Endodermal cell (in vitro differentiated cells): ENCODE measurements at regions not wholly inside any gene's neighbourhood (a gene's known extent, or its start where the extent isn't known, plus 50 kb on each side); places are given as distances from the start of the nearest gene placed in this dataset.
A peak's percentile ranks its signal among the peaks of the same experiment; 100 is the strongest.

Experiments used
- DNase-seq: peaks from one replicate; pipeline ENCODE4 v3.0.0-alpha.2; 2017
- H3K27ac ChIP-seq: 2 replicates; pipeline ENCODE4 v1.5.1; 2013; ENCODE audit warnings: mild to moderate bottlenecking, low read depth, low read length, moderate library complexity
- H3K27me3 ChIP-seq: 2 replicates; pipeline ENCODE4 v1.6.1; 2013; ENCODE audit warnings: mild to moderate bottlenecking, low read length, moderate library complexity; ENCODE audit not compliant: insufficient read depth, control insufficient read depth, poor library complexity, severe bottlenecking
- H3K36me3 ChIP-seq: 2 replicates; pipeline ENCODE4 v1.7.0; 2013; ENCODE audit warnings: mild to moderate bottlenecking, low read length, moderate library complexity; ENCODE audit not compliant: control insufficient read depth, insufficient read depth
- H3K4me1 ChIP-seq: one replicate; pipeline ENCODE4 v1.7.0; 2013; ENCODE audit warnings: low read length; ENCODE audit not compliant: control insufficient read depth, insufficient read depth
- H3K4me3 ChIP-seq: 2 replicates; pipeline ENCODE4 v1.5.1; 2013; ENCODE audit warnings: mild to moderate bottlenecking, low read length, moderate library complexity
- H3K9ac ChIP-seq: 2 replicates; pipeline ENCODE4 v1.6.1; 2013; ENCODE audit warnings: mild to moderate bottlenecking, low read length, moderate library complexity; ENCODE audit not compliant: poor library complexity, severe bottlenecking; ENCODE audit errors: extremely low read depth
- H3K9me3 ChIP-seq: 2 replicates; pipeline ENCODE4 v1.6.1; 2013; ENCODE audit warnings: mild to moderate bottlenecking, low read length, moderate library complexity; ENCODE audit not compliant: control insufficient read depth
- H3K27ac Mint-ChIP-seq: 2 replicates; pipeline ENCODE4 v1.8.0; 2020; ENCODE audit warnings: mixed read lengths
- H3K27me3 Mint-ChIP-seq: 2 replicates; pipeline ENCODE4 v1.8.0; 2021; ENCODE audit warnings: mild to moderate bottlenecking, mixed read lengths; ENCODE audit not compliant: insufficient read depth
- H3K36me3 Mint-ChIP-seq: 2 replicates; pipeline ENCODE4 v1.8.0; 2020; ENCODE audit warnings: low read depth, mixed read lengths
- H3K4me1 Mint-ChIP-seq: 2 replicates; pipeline ENCODE4 v1.8.0; 2020; ENCODE audit warnings: mixed read lengths
- H3K4me3 Mint-ChIP-seq: 2 replicates; pipeline ENCODE4 v1.8.0; 2020; ENCODE audit warnings: mild to moderate bottlenecking, moderate library complexity, mixed read lengths
- H3K9me3 Mint-ChIP-seq: 2 replicates; pipeline ENCODE4 v1.8.0; 2020; ENCODE audit warnings: mild to moderate bottlenecking, mixed read lengths
- WGBS, 2 experiments: methylation state at CpG; one replicate each; pipeline versions ENCODE4 v1.1.5 to v1.1.7; 2013; ENCODE audit warnings: missing lambda C conversion rate in 2 of 2, mixed read lengths in 1 of 2; ENCODE audit not compliant: insufficient coverage in 1 of 2, insufficient read length in 1 of 2; 5-methylcytosine and 5-hydroxymethylcytosine counted together
- TF ChIP-seq, protein P1 (sequence below): fragments of 200-600 bp; sonication (generic); conservative IDR thresholded peaks from 2 replicates; pipeline ENCODE4 v1.5.0; 2021; ENCODE audit warnings: antibody characterized with exemption, mild to moderate bottlenecking

DNA sequence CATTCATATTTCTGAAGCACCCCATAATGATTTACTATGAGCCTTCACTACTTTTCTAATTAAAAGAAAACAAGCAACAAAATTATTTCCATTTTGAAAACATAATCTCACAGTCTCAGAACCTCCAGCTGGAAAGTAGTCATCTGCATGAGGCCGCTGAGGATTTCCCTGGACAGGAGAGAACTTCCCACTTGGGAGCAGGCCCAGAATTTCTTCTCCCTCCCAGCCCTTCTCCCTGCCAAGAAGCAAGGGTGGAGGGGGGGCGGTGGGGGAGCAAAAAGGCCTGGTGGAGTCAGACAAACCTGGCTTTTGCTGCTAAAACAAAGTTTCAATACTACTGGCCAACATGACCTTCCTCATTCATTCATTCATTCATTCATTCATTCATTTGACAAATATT is 167.3 kb downstream of the PJA1 start:
- H3K27ac Mint-ChIP-seq, result no peak overlapping the region
- peaks cover 4% of the 10 kb centered on the region for H3K4me1 Mint-ChIP-seq
- H3K4me3 Mint-ChIP-seq, result no peak overlapping the region
- Histone ChIP-seq H3K4me3 (no peak overlapping the region), H3K36me3 (no peaks in the 10 kb centered on the region), H3K4me1 (peaks cover 3% of the 10 kb centered on the region), H3K9me3 (no peaks in the 10 kb centered on the region), H3K27me3 (no peaks in the 10 kb centered on the region), H3K27ac (no peak overlapping the region), H3K9ac (no peak overlapping the region)
- H3K36me3 Mint-ChIP-seq, result no peaks in the 10 kb centered on the region
- 92% methylated on average over 2 of the region's 2 CpGs; no CpG with 5 or more reads in 1 of the 2 experiments for WGBS, 2 experiments
- H3K27me3 Mint-ChIP-seq, result no peaks in the 10 kb centered on the region
- peaks cover 42% of the 10 kb centered on the region for H3K9me3 Mint-ChIP-seq
- TF ChIP-seq, protein P1, sequence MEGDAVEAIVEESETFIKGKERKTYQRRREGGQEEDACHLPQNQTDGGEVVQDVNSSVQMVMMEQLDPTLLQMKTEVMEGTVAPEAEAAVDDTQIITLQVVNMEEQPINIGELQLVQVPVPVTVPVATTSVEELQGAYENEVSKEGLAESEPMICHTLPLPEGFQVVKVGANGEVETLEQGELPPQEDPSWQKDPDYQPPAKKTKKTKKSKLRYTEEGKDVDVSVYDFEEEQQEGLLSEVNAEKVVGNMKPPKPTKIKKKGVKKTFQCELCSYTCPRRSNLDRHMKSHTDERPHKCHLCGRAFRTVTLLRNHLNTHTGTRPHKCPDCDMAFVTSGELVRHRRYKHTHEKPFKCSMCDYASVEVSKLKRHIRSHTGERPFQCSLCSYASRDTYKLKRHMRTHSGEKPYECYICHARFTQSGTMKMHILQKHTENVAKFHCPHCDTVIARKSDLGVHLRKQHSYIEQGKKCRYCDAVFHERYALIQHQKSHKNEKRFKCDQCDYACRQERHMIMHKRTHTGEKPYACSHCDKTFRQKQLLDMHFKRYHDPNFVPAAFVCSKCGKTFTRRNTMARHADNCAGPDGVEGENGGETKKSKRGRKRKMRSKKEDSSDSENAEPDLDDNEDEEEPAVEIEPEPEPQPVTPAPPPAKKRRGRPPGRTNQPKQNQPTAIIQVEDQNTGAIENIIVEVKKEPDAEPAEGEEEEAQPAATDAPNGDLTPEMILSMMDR, result no peak
- DNase-seq, result no peak

DNA sequence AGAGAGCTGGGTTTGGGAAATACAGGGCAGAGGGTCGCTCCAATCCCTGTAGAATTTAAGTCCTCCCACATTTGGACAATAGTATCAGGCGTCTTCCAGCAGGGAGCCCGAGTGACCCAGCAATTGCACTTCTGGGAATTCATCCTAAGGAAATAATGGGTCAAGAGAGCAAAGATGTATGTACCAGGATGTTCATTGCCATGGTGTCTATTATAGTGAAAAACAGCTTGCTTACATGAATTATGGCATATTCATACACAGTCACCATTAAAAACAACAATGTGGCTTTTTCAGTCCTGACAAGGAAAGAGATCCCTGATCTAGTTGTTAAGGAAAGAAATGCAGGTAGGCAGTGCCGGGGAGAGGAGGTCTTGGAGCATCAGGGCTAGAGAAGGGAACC is 167.7 kb downstream of the PJA1 start:
- Mint-ChIP-seq H3K4me3 (no peak overlapping the region), H3K4me1 (peaks cover 4% of the 10 kb centered on the region), H3K27me3 (no peaks in the 10 kb centered on the region), H3K27ac (no peak overlapping the region), H3K36me3 (no peaks in the 10 kb centered on the region), H3K9me3 (peaks cover 42% of the 10 kb centered on the region)
- DNase-seq, result no peak
- Histone ChIP-seq H3K4me3 (no peak overlapping the region), H3K9me3 (no peaks in the 10 kb centered on the region), H3K27me3 (no peaks in the 10 kb centered on the region), H3K9ac (no peak overlapping the region), H3K27ac (no peak overlapping the region), H3K36me3 (no peaks in the 10 kb centered on the region), H3K4me1 (peaks cover 3% of the 10 kb centered on the region)
- TF ChIP-seq, protein P1, result no peak
- WGBS, 2 experiments, result 92 to 94% methylated on average over 2 to 4 of the region's 4 CpGs

DNA sequence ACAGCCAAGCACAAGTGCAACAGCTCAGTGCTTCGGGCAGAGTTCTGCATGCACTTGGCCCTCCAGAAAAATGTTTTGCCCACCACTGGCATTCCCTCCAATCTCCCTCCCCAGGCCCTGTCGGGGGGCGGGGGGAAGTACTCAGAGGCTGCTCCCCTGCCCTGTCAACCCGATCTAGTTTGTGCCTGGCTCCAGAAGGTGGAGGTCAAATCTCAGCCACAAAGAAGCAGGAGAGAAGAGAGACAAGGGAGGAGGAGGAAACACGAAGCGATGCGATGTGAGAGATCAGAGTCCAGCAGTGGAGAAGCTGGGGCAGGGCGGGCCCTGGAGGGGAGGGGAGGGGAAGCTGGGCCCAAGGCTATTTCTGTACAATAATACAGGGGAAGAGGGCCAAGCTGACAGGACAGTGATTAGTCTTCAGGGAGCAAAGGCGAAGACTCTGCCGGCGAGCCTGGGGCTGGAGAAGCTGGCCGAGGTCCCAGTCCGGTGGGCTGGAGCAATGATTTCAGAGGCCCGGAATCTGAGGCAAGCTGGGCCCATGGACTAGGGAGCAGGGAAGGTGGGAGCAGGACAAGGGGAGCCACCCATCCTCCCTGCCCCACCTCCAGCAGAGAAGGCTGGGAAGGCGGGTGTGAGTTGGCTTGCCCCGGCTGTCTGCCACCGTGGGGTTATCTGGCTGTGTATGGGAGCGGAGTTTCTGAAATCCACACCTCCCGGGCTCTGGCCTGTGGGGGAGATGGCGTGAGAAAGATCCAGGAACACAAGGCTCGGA is 167.1 kb downstream of the EFNB1 start:
- no peak overlapping the region for H3K4me3 ChIP-seq
- no peaks in the 10 kb centered on the region for H3K9me3 ChIP-seq
- no peaks in the 10 kb centered on the region for H3K36me3 ChIP-seq
- H3K4me3 Mint-ChIP-seq, result no peak overlapping the region
- peaks cover 41% of the 10 kb centered on the region for H3K9me3 Mint-ChIP-seq
- peak; percentile 33 for DNase-seq
- H3K9ac ChIP-seq, result no peak overlapping the region
- no peak overlapping the region for H3K27ac Mint-ChIP-seq
- WGBS, 2 experiments, result 88 to 89% methylated on average over 5 to 21 of the region's 21 CpGs
- no peak overlapping the region for H3K27ac ChIP-seq
- H3K27me3 ChIP-seq, result no peaks in the 10 kb centered on the region
- H3K36me3 Mint-ChIP-seq, result no peaks in the 10 kb centered on the region
- H3K4me1 Mint-ChIP-seq, result peaks cover 4% of the 10 kb centered on the region
- TF ChIP-seq, protein P1, result no peak
- peaks cover 3% of the 10 kb centered on the region for H3K4me1 ChIP-seq
- no peaks in the 10 kb centered on the region for H3K27me3 Mint-ChIP-seq
